ENCODE measurements at regions not wholly inside any gene's neighbourhood (a gene's known extent, or its start where the extent isn't known, plus 50 kb on each side); places are given as distances from the start of the nearest gene placed in this dataset.

DNA sequence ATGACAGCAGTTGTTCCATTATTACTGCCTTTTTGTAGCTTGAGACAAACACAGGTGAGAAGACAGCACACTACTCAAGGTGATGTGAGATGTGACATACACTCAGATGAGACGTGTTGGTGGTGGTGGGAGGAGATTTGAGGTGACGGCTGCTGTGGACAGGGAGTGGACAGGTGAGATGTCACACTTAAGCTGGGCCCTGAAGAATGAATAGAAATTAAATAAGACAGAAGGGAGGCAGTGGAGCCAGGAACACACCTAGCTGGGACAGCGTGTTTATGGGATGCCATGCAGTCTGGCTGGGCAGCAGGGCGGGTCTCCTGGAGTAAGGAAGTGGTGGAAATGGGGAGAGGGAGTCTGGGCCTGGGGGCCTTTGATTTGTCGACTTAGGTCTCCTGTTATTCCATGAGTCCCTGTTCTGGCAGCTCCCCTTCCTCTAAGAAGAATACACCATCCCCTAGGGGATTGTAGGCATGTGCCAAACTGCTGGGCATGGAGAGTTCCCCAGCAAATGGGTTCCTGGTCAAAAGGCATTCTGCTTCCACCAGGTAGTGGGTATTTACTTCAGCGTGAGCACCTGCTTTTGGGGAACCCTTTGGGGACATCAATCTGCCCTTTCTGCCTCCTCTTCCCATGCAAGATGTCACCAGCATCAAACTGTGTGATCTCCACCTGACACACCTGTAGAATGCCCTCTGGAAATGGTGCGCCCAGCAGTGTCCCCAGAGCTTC lies 71.2 kb upstream of the ESRRB start:
- H3K4me3 ChIP-seq (ENCODE audit: low read depth, low read length) = no peak overlapping the region
- no peak for DNase-seq (ENCODE audit: low read depth)
- TF ChIP-seq, protein P1, sequence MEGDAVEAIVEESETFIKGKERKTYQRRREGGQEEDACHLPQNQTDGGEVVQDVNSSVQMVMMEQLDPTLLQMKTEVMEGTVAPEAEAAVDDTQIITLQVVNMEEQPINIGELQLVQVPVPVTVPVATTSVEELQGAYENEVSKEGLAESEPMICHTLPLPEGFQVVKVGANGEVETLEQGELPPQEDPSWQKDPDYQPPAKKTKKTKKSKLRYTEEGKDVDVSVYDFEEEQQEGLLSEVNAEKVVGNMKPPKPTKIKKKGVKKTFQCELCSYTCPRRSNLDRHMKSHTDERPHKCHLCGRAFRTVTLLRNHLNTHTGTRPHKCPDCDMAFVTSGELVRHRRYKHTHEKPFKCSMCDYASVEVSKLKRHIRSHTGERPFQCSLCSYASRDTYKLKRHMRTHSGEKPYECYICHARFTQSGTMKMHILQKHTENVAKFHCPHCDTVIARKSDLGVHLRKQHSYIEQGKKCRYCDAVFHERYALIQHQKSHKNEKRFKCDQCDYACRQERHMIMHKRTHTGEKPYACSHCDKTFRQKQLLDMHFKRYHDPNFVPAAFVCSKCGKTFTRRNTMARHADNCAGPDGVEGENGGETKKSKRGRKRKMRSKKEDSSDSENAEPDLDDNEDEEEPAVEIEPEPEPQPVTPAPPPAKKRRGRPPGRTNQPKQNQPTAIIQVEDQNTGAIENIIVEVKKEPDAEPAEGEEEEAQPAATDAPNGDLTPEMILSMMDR (IDR thresholded peaks at IDR 0.05; ENCODE audit: low read depth, low read length, missing control alignments) = no peak

DNA sequence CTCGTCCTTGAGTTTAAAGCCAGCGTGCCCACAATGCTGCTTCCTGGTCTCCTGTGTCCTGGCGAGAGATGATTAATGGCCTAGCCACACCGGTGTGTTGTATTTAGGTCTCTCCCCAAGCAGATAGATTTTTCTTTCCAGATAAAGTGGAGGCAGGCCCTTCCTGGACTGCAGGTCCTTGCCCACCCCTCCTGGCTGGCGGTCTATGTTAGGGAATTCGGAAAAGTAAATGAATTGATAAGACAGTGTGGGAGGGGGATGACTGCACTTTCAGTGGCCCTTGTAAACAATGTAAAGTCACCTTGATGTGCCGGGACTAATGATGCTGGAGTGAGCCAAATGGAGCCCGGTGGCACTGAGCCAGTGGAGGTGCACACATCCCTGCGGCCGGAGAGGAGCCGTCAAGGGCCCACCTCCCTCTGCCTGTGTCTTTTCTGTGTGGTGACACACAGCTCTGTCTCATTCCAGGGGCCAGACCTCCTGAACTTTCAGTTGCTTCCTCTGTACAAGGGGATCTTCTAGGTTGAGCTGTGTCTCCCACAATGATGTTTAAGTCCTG lies 70.6 kb upstream of the ESRRB start:
- DNase-seq (ENCODE audit: low read depth) = no peak
- no peak overlapping the region for H3K4me3 ChIP-seq (ENCODE audit: low read depth, low read length)
- TF ChIP-seq, protein P1 (IDR thresholded peaks at IDR 0.05; ENCODE audit: low read depth, low read length, missing control alignments) = no peak

DNA sequence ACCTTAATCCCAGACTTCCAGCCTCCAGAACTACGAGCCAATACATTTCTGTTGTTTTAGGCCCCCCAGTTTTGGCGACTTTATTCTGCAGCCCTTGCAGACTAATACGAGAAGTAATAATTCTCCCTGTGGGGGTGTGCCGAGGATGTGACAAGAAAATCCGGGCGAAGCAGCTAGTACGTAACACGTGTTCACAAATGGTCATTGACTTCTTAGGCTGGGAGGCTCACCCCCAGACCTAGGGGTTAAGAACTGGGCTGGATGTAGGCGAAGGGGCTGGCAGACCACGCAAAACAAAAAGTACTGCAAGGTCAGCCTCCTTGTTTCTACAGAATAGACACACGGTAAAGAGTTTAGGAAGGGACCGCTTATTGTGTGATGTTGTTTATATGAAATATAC lies 69.8 kb upstream of the ESRRB start:
- TF ChIP-seq, protein P1 (IDR thresholded peaks at IDR 0.05; ENCODE audit: low read depth, low read length, missing control alignments) = no peak
- H3K4me3 ChIP-seq (ENCODE audit: low read depth, low read length) = no peak overlapping the region
- DNase-seq (ENCODE audit: low read depth) = no peak

DNA sequence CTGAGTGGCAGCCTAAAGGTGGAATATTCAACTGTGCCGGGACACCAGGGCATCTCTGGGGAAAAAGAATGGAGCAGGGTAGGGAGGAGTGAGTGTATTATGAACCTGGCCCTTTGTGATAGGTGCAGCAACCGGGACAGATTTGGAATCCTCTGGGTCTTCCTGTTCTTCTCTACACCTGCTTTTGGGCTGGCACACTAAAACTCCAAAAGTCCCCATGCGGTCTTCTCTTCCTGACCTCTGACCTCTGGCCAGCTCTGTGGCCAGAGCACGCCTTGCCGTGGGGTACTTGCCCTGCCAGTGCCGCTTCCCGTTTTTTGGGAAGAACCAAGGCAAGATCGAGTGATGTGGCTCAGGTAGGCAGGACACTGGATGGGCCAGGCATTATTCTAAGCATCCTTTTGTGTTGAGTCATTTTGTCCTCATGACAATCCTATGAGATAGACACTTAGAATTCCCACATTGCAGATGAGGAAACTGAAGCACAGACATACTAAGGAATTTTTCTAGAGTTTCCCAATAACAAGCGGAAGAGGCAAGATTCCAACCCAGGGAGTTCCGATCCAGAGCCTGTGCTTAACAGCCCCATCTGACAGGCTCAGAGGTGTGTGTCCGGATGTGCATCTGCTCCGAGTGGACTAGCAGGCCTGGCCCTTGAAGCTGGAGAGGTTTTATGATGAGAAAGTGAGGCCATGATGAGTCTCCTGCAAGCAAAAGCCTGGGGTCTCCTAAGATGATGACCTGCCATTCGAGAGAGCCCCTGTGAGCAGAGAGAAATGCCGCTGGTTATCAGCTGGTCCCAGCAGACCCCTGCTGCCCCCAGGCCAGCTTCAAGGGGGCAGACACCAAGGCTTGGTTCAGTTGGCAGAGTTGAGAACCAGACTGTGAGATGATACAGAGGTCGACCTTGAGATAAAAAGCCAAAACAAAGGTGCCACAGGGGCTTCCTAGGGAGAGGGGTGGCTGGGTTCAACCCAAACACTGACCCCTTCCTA lies 67.9 kb upstream of the ESRRB start:
- TF ChIP-seq, protein P1 (IDR thresholded peaks at IDR 0.05; ENCODE audit: low read depth, low read length, missing control alignments) = no peak
- H3K4me3 ChIP-seq (ENCODE audit: low read depth, low read length) = no peak overlapping the region
- no peak for DNase-seq (ENCODE audit: low read depth)

DNA sequence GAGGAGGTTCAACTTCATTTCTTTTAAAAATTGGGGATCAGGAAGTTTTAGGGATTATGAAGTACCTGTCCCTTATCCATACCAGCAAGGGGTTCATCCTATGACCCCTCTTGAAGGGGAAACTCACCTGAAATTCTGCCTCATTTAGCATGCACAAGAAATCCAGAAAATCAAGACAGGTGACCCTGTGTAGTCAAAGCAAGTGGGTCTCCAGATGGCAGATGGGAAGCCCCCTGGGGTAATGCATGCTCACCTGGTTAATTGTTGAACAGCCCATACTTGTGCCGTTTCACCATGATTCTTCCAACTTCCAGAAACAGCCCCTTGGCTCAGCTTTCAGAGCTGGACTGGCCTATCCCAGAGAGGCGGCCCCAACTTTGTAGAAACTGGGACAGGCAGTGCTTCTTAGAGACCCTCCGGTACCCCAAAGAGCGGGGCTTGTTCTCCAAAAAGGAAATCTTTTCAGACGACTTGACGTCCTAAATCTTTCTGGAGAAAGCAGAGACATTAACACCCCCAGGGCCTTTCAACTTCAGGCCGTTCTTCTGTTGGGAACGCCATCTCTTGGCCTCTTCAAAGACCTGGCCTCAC lies 66.3 kb upstream of the ESRRB start:
- TF ChIP-seq, protein P1 (IDR thresholded peaks at IDR 0.05; ENCODE audit: low read depth, low read length, missing control alignments) = no peak
- DNase-seq (ENCODE audit: low read depth) = no peak
- no peak overlapping the region for H3K4me3 ChIP-seq (ENCODE audit: low read depth, low read length)

DNA sequence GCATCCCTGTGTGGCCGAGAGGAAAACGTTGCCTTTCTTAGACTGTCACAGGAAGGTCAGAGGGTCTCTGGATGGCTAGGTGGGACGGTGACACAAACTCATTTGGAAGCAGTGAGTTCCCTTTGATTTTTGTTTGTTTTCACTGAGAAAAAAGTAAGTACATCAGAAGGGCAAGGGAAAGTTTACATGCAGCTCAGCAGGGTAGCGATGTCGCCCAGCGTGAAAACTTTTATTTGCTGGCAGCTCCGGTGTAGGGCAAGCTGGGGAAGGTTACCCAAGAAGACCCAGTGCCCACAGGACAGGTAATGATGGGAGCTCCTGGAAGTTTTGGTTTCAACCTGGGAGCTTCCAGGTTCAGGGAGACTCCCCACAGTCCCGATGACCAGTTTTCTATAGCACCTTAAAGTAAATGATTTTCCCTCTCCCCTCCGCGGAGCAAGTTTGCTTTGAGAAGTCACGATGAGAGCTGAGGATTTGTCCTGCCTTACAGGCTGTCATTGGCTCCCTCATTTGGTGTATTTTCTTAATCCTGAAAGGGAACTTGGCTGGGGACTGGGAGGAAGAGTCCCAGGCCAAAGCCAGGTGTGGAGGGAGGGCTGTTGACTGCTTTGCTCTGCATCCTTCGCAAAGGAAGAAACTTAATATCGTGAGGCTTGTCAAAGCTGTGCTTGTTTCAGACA lies 64.7 kb upstream of the ESRRB start:
- TF ChIP-seq, protein P1 (IDR thresholded peaks at IDR 0.05; ENCODE audit: low read depth, low read length, missing control alignments) = no peak
- no peak overlapping the region for H3K4me3 ChIP-seq (ENCODE audit: low read depth, low read length)
- no peak for DNase-seq (ENCODE audit: low read depth)
